ENCODE measurements at regions not wholly inside any gene's neighbourhood (a gene's known extent, or its start where the extent isn't known, plus 50 kb on each side); places are given as distances from the start of the nearest gene placed in this dataset.

- TF ChIP-seq, protein P1, sequence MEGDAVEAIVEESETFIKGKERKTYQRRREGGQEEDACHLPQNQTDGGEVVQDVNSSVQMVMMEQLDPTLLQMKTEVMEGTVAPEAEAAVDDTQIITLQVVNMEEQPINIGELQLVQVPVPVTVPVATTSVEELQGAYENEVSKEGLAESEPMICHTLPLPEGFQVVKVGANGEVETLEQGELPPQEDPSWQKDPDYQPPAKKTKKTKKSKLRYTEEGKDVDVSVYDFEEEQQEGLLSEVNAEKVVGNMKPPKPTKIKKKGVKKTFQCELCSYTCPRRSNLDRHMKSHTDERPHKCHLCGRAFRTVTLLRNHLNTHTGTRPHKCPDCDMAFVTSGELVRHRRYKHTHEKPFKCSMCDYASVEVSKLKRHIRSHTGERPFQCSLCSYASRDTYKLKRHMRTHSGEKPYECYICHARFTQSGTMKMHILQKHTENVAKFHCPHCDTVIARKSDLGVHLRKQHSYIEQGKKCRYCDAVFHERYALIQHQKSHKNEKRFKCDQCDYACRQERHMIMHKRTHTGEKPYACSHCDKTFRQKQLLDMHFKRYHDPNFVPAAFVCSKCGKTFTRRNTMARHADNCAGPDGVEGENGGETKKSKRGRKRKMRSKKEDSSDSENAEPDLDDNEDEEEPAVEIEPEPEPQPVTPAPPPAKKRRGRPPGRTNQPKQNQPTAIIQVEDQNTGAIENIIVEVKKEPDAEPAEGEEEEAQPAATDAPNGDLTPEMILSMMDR (IDR thresholded peaks at IDR 0.05 in 8 of 11, conservative IDR thresholded peaks at IDR 0.05 in 3 of 11): no peak
- TF ChIP-seq POLR2A (IDR thresholded peaks at IDR 0.05): no peak
These were observed 98.1 kb downstream of the CYP26A1 start for GRCh38 chr10:93171837-93172236.
